Stimulated activated CD4-positive, alpha-beta T cell treated with anti-CD3 and anti-CD28 coated beads, Interleukin-12 subunit alpha, Interleukin-12 subunit beta, amount 100 ng/mL, for 48 hours (primary cell): ENCODE measurements at regions not wholly inside any gene's neighbourhood (a gene's known extent, or its start where the extent isn't known, plus 50 kb on each side); places are given as distances from the start of the nearest gene placed in this dataset.

ENCODE experiments used
- DNase-seq, 3 donors: peaks; one replicate each; pipeline ENCODE4 v3.0.0-alpha.2; 2020; ENCODE audit warnings: low read depth in 2 of 3, low spot score in 1 of 3

DNA sequence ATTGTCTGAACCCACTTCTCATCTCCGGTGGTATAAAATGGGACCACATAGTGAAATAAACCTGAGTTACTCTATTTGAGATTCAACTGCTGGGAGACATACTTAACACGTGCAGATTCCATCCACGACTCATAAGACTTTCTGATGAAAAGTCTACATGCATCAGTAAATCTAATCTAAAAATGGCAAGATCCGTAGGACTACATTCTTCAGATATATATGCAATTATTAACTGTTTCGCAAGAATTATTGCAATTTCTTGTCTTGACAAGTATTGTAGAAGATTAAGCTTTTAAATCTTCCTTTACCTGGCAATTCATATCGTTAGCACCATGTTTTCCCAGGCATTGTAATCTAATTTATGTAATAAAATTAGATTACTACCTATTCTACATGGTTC is 718.7 kb upstream of the CBLB start:
- DNase-seq: no peak

DNA sequence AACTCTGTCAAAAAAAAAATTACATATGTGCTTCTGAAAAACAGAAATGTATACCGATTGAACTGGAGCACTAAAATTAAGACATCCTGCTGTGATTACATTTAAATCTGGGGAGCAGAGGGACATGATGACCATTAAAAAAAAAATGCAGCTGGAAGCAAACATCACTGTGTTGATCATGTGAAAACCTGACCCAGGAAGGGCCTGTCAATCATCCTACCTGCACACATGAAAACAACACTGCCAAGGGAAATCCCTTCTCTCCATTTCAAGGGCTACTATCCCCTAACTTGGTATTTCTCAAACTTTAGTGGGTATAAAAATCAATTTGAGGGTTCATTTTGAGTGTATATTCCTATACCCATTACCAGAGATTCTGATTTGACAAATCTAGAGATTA is 719.9 kb upstream of the CBLB start:
- DNase-seq: no peak

DNA sequence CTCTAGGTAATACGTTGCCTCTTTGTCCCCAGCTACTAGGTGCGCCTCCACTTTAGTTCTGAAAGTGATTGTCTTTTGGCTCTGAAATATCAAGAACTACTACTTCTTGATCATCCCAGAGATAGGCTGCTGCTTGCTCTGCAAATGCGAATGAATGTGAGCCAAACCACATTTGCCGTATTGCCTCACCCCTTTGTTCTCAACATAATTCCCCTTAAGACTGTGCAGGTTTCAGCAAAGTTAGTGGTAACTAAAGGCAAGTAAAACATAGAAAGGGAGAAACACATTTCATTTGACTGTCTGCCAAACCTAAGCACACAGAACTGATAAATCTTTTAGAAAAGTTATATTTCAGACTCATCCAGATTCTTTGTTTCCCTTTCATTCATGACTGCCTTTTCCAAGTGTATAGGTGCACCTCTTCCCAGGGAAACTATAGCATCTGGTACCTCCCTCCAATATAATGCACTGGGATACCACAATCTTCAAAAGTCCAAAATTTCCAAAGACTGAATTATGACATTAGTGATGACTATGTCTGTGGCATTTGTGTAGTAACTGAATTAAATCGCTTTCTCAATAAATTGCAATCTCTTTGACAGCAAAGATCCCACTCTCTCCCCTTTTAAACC is 720.6 kb upstream of the CBLB start:
- DNase-seq: no peak

DNA sequence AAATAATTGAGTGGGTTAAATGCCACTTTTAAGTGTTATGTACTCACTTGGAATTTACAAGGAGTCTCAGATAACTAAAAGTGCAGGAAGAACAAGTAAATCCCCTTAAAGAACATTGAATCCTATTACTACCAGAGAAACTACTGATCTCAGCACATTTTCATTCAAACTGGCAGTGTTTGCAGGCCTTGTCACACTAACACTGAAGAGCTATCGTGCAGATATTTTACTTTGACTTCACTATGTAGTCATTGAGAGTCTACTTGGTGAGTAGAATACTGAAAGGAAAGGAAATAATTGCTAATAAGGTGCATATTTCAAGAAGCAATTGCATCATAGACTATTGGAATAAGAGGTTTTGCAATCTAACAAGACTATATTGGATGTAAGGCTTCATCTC is 721.4 kb upstream of the CBLB start:
- DNase-seq: no peak

DNA sequence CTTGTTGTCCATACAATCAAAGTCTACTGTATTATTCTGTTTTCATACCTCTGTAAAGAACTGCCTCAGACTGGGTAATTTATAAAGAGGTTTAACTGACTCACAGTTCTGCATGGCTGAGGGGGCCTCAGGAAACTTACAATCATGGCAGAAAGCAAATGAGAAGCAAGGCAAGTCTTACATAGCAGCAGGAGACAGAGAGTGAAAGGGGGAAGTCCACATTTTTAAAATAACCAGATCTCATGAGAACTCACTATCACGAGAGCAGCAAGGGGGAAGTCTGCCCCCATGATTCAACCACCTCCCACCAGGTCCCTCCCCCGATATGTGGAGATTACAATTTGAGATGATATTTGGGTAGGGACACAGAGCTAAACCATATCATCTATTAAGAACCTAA is 724.6 kb upstream of the CBLB start:
- DNase-seq: no peak

DNA sequence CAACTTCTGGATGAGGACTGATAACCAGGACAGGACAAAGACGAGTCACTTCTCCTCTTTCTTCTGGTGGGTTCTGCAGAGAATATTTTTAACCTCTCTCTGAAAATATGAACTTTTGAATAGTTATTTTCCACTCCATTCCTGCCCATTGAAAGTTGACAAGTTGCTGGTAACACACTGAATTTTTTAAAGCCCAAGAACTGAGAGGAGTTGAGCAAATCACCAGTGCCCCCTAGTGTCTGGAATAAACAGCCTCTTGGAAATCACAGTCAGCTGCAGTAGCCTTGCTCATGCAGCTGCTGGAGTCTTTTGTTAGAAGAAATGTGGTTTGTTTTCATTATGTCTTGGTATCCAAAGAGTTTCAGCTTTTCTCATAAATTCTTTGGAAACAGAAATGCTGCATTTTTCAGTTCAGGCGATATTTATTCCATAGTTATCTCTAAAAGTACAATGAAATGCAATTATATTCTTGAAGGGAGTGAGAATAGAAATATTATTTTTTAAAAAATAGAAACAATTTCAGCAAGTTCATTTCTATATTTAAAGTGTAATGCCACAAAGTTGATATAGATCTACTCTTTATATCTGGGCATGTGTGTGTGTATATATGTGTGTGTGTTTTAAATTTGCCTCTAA is 741.0 kb upstream of the CBLB start:
- peak; percentile 53 to 83 (median 59) for DNase-seq

DNA sequence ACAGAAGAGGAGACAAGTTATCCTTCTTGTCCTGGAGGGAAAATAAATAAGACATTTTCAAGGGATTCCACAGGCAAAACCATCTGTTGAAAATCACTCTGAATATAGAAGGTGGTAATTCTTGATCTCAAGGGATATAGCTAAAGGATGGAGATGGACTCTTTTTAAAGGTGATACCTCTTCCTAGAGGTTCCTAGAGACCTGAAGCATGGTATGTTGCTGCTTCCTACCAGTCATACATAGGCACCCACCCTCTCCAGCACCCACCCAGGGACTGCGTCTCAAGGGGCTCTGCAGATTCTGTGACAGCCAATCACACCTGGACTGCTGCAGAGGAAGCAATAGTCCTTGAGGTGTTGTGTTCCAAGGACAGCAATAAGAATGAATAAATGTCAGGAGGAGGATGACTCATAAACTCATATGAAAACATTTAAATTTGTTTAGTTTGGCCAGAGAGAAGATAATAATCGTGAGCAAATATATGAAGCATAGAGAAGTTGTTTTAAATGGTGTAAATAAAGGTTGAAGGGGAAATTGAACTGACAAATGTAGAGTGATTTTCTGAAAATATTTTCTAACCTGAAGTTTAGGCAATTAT is 741.6 kb upstream of the CBLB start:
- DNase-seq: no peak

DNA sequence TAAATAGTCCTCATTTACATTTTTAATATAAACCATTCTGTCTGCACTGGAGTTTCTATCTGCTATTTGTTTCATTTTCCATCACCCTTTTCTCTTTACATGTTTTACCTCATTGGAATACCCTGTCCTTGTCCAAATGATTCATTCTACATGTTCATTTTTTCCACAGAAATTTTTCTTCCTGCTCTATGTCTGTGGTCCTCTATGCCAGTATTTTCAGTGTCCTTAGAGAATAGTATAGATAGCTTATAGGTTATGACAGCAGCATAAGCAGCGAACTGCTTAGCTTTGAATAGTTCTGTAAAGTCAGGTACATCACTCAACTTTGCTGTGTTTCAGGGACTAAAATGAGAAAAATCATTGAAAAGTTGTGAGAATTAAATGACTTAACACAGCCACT is 742.3 kb upstream of the CBLB start:
- no peak for DNase-seq

DNA sequence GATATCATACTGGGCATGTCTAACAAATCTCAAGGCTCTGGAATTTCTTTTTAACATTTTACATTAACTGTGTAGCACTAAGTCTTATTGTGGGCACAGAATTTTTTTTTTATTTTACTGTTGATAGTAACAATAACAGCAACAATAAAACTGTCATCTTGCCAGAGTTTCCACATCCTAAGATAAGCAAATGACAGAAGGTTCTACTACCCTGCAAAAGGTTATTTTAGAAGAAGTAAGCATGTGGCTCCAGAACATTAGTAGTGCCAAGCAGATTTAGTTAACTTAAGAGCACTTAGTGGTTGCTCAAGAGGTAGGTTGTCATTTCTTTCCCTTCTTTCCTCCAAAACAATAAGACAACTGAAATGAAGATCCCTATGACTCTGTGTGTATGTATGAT is 743.0 kb upstream of the CBLB start:
- DNase-seq: no peak

DNA sequence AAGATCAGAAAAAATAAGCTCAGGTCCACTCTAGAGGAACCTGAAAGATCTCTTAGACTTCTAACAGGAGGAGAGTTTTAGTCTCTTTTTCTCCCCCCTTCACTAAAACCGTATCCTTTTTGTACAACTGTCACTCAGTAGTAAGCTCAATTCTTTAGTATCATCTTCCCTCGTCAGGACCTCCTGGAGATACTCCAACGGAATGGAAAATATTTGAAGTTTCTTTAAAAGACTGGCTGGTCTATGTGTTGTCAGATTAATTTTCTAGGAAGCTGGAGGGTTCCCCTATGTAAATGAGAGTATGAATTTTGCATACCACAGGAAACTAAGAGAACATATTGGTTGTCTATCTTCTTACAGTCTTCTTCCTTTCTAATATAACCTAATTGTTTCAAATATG is 747.7 kb upstream of the CBLB start:
- DNase-seq: no peak

DNA sequence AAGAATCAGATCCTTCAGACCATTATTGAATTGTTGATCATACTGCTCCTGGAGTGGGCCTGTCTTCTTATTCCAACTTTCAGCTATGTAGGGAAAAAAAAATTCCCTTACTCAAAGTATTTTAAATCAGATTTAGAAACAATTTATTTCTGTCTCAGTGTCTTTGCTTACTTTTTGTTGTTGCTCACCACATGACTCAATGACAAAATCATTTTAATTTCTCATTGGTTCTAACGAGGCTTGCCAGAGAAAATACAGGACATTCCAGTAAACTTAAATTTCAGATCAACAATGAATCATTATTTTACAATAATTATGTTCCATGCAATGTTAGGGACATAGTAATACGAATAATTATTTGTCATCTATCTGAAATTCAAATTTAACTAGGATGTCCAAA is 748.5 kb upstream of the CBLB start:
- DNase-seq: no peak

DNA sequence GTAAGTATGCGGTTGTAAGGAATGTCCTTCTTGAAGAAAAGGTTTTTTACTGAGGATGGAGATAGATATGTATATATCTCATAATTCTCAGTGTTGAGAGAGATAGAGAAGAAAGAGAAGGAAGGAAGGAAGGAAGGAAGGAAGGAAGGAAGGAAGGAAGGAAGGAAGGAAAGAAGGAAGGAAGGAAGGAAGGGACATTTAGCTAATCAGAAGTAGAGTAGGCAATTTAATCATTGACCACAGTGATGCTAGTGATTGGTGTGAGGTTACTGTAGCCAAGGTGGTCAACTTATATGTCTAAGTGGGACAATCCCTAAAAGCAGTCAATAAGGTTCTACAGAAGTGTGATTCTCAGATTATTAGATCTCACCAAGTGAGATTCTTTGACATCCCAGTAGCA is 751.8 kb upstream of the CBLB start:
- no peak for DNase-seq

DNA sequence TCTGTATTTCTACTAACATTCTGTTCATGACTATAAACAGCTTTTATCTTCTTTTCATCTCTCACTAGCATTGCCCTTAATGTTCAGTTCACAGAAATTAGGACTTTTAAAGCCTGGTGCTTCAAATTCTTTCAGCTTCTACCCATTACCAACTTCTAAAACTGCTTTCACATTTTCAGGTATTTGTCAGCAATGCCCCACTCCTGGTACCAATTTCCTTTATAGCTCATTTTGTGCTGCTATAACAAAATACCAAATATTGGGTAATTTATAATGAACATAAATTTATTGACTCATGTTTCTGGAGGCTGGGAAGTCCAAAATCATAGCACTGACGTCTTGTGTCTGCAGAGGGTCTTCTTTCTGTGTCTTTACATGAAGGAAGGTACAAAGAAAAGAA is 753.1 kb upstream of the CCDC54 start:
- no peak for DNase-seq

DNA sequence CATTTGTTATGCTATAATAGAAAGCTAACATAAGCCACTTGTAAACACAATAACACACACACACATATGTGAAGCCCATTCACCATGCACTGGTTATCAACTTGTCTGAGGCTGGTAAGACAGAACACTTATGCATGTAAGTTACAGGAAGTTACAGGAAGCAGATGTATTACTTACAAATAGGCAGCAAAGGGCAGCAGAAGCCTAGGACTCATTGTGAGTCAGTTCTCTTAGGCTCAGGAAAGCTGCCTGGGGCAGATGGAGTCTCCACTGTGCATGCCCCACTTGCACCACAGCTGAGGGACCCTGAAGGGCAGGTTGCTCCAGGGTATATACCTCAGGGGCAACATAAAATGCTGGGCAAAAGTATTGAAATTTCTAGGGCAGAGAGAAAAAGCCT is 748.8 kb upstream of the CCDC54 start:
- DNase-seq: no peak

DNA sequence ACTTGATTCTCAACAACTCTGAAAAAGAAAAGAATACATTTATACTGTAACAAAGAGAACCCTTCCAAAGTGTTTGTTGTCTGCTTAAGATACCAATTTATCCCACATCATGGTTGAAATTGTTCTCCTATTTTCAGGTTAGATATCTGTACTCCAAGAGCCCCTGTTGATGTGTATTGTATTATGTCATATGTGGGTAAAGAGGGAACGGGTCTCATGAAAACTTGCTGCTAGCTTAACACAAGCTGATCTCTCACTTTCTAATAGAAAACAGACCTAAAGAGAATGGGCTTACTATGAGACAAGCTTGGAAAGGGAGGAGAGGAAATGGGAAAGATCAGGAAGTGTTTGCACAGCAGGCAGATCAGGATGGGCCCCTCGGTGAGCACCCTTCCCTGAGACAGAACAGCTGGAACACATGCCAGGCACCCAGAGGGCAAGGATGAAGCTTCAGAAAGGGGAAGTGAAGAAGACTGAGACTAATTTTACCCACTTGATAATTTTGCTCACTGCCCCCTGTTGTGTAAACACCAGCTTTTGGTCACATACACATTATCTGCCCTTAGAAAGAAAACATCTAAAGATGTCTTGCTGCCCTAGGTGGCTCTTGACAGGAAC is 747.9 kb upstream of the CCDC54 start:
- no peak for DNase-seq

DNA sequence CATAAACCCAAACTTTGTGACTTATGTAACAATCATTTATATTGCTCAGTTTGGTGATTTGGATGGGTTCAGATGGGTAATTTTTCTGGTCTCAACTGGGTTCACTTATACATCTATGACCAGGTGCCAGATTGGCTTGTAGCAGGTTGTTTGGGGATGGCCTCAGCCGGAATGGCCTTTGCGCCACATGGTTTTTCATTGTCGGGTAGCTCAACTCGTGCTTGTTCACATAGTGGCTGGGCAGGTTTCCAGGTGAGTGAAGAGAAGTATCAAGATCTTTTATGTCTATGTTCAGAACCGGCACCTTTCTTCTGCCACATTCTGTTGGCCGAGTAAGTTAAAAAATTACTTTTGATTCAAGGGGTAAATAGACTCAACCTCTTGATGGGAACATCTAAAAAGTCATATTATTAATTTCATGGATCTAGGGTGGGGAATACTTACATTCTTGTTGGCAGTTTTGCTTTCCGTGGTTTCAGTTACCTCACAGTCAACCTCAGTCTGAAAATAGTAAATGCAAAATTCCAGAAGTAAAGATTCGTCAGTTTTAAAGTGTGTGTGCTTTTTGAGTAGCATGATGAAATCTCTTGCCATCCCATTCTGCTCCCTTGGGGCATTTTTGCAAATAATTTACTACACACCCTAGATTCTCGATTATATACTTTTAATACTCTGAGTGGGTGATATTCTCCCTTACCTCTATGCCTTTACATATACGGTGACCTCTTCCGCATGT is 745.7 kb upstream of the CCDC54 start:
- no peak for DNase-seq

DNA sequence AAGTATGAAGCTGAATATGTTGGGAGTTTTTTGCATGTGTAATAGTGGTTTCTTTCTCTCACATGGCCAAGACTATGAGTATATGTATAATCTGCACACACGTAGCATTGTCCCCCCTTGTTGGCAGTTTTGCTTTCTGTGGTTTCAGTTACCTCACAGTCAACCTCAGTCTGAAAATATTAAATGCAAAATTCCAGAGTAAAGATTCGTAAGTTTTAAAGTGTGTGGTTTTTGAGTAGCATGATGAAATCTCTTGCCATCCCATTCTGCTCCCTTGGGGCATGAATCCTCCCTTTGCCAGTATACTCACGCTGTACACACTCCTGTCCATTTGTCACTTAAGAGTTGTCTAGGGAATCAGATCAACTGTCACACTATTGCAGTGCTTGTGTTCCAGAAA is 742.0 kb upstream of the CCDC54 start:
- DNase-seq: no peak

DNA sequence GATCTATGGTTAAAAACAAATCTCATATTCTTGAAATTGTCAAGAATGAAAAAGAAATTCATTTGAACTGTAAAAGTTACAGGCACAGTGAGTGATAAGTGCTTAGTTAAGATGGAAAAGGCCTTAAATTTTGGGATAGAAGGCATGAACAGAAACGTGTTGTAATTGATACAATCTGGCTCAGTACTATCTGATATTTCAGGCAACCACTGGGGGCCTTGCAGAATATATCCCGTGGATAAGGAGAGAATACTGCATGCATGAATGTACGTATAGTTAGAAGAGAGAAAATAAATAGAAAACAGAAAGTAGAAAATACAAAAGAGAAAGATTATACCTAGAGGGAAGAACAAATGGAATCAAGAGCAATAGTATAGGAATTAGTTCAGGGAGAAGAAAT is 741.4 kb upstream of the CCDC54 start:
- DNase-seq: no peak

DNA sequence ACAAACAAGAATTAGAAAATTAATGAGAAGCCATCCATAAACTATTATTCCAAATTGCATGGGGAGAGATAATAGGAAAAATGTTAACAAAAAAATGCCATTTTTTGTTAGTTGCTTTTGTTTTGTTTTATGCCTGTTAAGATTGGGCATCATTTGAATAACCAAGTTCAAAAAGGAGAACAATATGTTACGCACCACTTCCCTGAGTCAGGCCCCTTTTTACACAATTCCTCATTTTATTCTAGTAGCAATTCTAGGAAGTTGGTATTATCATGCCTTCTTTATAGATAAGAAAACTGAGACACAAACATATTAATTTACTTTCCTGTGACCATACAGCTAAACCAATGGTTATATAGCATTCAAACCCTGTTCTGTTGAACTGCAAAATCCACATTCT is 736.9 kb upstream of the CCDC54 start:
- no peak for DNase-seq

DNA sequence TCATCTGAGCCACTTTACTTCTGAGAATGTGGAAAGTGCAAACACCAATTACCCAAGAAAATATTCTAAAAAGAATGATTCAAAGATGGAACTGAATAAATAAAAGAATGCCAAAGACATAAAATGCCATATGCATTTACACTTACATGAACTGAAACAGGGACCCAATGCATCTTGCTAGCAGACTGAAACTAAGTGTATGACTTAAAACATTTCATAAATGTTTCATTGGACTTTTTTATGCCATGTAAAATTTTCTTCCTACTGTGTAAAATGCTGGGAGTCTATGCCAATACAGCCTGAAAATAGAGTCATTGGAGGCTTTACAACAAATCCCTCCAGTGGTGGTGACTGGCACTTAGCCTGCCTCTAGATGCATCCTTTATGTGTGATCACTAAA is 735.1 kb upstream of the CCDC54 start:
- DNase-seq: no peak

DNA sequence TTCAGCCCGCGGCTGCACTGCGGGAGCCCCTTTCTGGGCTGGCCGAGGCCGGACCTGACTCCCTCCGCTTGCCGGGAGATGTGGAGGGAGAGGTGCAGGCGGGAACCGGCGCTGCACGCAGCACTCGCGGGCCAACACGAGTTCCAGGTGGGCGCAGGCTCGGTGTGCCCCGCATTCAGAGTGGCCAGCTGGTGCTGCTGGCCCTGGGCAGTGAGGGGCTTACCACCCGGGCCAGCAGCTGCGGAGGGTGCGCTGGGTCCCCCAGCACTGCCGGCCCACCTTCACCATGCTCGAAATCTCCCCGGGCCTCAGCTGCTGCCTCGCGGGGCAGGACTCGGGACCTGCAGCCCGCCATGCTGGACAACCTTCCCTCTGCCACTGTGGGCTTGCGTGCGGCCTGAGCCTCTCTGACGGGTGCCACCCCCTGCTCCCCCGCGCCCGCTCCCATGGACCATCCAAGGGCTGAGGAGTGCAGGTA is 733.5 kb upstream of the CCDC54 start:
- DNase-seq: no peak
